ENCODE measurements at regions not wholly inside any gene's neighbourhood (a gene's known extent, or its start where the extent isn't known, plus 50 kb on each side); places are given as distances from the start of the nearest gene placed in this dataset.

DNA sequence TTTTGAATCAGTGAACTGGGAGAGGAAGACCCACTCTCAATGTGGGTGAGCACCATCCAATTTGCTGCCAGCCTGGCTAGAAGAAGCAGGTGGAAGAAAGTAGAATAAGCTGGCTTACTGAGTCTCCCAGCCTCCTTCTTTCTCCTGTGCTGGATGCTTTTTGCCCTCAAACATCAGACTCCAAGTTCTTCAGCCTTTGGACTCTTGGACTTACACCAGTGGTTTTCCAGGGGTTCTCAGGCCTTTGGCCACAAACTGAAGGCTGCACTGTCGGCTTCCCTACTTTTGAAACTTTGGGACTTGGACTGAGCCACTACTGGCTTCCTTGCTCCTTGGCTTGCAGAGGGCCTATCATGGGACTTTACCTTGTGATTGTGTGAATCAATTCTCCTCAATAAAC, 804.2 kb upstream of the SLITRK1 start:
- DNase-seq = no peak

DNA sequence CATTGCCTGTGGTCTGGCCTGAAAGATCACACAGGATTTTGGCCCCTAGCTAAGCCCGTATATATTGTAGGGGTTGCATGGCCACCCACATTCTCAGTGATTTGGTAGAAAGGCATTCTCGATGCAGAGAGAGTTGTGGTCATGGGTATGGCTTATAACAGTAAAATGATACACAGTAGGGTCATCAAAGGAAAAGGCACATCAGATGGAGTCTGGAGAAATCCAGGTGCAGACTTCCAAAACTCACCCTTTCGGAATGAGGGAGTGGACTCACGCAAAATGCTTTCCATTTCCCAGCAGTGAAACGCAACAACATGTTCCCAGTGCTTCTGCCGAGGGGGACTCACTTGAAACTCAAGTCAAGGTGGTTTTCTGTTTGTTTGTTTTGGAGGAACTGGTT, 802.5 kb upstream of the SLITRK1 start:
- no peak for DNase-seq

DNA sequence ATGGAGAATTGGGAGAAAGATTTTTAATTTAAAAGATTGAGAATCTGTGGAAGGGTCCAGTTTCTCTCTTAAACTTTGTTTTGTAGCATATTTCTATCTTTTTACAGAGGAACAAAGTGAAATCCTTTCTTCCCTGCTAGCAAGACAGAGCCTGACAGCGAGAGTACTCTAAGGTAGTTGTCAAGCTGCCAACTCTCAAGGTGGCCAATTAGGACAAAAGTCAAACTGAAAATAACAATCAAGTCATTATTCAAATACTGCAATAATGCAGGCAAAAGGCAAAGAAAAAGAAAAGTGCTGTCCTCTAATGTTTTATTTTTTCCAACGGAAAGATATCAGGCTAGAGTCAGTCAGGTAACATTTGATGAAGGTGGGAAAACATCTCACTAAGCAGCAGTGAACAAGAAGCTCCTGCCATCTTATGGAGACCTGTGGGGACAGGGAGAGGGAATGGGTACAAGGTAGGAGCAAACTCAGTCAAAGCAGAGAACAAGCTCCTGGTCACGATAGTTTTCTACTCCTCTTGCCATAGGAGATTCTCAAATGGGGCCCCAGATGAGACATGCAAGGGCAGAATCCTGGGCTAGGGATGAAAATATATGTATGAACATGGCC, 801.9 kb upstream of the SLITRK1 start:
- DNase-seq = no peak

GRCh38 chr13:84683448-84683847, 801.2 kb upstream of the SLITRK1 start:
- no peak for DNase-seq

GRCh38 chr13:84677836-84678235, 795.6 kb upstream of the SLITRK1 start:
- DNase-seq = no peak

GRCh38 chr13:84672616-84673015, 790.3 kb upstream of the SLITRK1 start:
- DNase-seq = no peak

DNA sequence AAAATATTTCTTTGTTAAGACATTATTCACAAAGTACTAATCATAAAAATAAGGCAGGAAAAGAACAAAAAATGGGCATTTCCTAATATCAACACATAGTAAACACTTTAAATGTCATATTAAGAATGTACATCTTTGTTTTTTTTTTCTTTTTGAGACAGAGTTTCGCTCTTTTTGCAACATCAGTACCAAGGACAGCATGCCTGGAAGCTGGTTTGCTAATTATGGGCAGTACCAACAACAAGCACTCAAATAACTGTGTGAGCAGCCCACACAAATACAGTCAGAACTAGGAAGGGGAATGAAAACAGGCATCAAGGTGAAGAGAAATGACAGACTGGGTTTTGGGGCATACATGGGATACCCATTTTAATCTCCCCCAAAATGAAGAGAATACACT, 788.0 kb upstream of the SLITRK1 start:
- DNase-seq = no peak

DNA sequence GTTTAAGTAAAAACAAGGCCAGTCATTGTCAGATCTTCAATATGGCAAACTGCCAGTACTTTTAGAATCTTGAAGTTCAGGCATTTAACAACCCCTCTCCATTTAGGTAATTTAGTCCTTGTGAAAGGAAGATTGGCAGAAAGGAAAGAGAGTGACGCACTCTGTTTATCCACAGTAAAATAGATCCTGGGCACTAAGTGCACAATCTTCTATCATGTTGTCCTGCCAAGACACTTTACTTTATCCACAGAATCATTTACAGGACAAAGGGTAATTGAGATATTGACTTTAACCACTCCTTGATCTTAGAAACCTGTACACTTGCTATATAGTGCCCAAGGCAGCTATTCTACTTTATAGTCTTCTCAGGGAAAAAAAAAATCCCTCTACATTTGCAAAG, 786.4 kb upstream of the SLITRK1 start:
- no peak for DNase-seq

- DNase-seq = no peak
Observed at GRCh38 chr13:84662491-84662890, 780.2 kb upstream of the SLITRK1 start.

DNA sequence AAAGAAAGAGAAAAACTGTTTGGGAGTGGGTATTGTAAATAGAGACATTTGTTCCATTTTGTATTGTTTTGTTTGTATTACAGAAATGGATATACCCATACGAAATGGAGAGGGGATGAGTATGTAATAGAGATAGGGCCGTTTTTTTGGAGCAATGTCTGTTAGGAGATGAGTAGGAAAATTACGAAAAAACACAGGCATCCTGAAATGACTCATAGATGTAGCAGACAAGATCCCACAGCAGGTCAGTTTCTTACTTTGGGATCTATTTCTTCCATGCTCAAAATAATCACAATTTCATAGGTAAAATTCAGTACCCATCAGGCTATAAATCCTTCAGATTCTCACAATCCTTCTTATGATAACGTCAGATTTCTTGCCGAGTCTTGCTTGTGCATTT, 779.4 kb upstream of the SLITRK1 start:
- no peak for DNase-seq

DNA sequence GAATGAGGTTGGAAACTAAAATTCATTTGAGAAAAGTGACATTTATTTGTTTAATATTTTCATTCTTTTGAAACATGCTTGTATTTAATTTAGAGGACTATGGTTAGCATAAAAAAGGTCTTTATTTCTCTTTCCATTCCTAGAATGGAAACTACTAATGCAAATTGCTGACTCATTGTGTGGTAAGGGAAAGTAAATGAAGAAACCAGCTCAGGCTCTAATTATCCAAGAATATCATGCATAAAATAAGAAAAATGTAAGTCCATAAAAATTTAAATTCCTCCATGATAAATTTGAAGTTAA, 777.0 kb upstream of the SLITRK1 start:
- no peak for DNase-seq

DNA sequence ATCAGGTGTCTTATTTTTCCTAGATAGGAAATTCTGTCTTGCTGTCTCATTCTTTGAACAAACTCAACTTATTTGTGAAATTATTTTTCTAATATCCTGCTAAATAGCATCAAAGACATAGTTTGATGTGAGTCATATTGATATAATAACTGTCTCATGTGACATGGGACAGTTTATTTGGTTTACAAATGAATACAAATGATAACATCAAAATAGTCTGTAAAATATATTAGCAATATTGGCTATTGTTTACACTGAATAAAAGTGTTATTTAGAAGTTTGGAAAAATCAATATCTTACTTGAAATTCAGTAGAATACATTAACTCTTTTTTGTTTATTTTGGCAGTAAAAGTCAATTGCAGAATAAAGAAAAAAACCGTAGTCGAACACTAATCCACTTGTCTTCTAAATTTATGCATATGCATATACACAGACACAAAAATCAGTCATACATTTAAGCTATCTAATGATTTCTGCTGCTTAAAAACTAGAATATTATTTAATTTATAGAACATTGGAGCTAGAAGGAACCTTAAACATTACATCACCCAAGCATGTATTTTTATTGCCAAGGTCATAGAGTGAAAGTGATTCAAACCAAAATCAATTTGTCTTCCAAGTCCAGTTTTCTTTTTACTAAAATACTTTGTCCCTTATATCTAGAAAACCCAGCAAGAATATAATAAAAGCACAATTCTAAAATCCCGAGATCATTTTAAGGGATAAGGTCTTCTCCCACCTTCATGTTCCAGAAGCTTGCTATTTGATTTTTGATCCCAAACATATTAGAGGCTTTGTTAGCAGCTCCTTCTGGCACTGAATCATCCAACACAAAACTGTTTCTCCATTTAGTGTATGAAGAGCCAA, 776.5 kb upstream of the SLITRK1 start:
- DNase-seq = no peak

- no peak for DNase-seq
Observed at GRCh38 chr13:84655677-84656076, 773.4 kb upstream of the SLITRK1 start.

GRCh38 chr13:84654654-84655275, 772.5 kb upstream of the SLITRK1 start:
- DNase-seq = no peak

DNA sequence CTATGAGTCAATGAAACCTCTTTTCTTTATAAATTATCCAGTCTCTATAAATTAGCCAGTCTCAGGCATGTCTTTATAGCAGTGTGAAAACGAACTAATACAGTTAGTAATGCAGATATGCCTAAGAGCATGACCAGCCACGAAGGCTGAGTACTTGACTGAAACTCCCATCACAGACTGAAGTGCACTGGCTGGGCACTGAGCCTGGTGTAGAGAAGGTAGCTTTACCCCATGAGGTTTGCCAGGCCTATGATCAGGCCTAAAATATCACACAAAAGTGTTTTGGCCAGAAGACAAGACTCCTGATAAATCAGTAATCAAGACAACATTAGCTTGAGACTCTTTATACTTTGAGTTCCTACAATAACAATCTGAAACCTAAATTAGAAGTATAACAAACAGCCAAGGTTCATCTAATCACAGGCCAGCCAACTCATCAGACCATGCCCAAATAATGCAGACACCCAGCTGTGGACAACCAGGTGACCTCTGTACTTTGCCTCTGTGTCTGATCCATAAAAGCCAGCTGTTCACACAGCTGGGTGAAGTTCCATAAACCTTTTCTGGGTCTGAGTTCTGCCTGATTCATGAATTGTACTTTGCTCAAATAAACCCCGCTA, 771.8 kb upstream of the SLITRK1 start:
- DNase-seq = no peak

DNA sequence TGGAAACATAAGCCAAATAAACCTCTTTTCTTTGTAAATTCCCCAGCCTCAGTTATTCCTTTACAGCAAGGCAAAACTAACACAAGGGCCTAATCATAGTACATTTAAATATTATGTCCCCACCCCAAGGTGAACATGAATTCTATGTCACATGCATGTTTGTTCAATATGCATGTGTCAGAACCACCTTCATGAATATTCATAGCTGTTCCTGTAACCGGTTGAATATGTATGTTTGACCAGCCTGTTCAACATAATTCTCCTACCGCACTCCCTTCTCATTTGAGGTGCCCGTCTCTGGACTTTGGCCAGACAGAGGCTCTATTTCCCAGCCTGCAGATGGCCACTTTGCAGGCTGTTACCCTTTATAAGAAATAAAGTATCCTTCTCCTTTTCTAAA, 769.4 kb upstream of the SLITRK1 start:
- DNase-seq = no peak

- no peak for DNase-seq
Observed at GRCh38 chr13:84651288-84651687, 769.0 kb upstream of the SLITRK1 start.

DNA sequence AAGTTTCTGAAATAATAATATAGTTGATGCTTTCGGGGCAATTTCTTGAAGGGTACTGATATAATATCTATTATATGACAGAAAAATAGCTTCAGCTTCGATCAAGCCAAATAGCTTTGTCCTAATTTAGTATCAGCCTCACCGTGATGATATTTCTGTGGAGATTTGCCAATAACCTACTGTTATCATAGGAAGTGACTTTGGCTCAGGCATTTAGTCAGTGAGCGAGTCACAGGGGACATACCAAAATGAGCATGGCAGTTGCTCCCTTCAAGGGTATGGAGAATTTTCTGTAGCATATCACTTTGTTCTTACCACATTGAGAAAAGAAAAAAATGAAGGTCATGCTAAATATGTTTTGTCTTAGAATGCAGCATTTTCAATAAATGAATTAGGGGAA, 767.6 kb upstream of the SLITRK1 start:
- no peak for DNase-seq

DNA sequence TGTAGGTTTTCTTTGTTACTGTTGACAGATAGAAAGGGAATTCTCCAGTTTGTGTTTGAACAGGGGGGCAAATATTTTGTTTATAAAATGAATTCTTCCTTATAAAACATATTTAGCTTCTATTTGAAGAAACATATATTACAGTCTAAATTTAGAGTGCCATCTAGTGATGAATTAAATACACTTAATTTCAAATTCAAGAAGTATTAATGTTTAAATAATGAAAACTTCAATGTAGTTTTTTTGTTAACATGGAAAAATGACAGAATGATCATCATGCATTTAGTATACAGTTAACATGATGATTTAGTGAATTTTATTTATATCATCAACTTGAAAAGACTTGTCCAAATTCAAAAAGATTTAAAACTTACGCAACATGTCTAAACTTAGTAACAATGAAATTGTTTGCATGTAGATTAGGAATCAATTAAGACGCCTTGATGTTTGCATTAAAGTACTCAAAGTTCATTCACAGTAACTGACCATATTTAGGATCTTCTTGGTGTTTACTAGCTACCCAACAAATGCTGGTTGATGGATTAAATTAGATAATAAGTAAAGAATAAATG, 765.9 kb upstream of the SLITRK1 start:
- DNase-seq = no peak

DNA sequence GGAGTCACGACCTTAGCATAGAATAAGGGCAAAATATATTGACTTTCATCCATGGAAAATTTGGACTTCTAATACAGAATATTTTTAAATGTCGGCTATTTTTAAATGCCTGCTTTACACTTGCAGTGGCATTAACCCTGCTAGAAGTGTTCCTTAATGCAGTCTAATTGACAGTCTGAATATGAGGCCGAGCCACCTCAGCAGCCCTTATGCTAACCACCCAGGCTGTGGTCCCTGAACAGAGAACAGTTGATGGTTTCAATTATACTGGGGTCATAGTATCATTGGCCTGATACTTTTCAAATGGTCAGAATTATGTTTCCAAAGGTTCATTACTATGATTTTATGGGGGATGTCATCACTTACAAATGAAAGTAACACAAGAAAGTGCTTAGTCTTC, 764.7 kb upstream of the SLITRK1 start:
- no peak for DNase-seq

- no peak for DNase-seq
Observed at GRCh38 chr13:84645196-84646012, 763.1 kb upstream of the SLITRK1 start.

DNA sequence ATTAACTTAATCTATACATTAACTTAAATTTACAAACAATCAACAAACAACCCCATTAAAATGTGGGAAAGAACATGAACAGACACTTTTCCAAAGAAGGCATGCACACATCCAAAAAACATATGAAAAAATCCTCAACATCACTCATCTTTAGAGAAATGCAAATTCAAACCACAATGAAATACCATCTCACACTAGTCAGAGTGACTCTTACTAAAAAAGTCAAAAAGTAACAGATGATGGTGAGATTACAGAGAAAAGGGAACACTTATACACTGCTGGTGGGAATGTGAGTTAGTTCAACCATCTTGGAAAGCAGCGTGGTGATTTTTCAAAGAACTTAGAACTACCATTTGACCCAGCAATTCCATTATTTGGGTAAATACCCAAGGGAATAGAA, 759.2 kb upstream of the SLITRK1 start:
- no peak for DNase-seq

GRCh38 chr13:84640691-84641090, 758.4 kb upstream of the SLITRK1 start:
- no peak for DNase-seq
